Sigmoid colon (tissue), 4 donors: ENCODE measurements at regions not wholly inside any gene's neighbourhood (a gene's known extent, or its start where the extent isn't known, plus 50 kb on each side); places are given as distances from the start of the nearest gene placed in this dataset.

Experiments used
- CTCF ChIP-seq, 4 experiments: fragments of 450-650 bp in 3 of 4; fragments of 200-600 bp in 1 of 4; IDR thresholded peaks; one replicate each; pipeline ENCODE4 v1.5.1; 2016 to 2019; ENCODE audit warnings: antibody characterized with exemption in 4 of 4, mild to moderate bottlenecking in 3 of 4, moderate library complexity in 2 of 4
- EP300 ChIP-seq, 4 donors: sonication (generic); formaldehyde crosslinking; IDR thresholded peaks; one replicate each; pipeline ENCODE4 v1.6.1; 2017; ENCODE audit warnings: antibody characterized with exemption in 4 of 4
- POLR2A ChIP-seq, 2 donors: fragments of 450-650 bp; IDR thresholded peaks; one replicate each; pipeline ENCODE4 v1.6.1; 2016; ENCODE audit warnings: antibody characterized with exemption in 2 of 2, mild to moderate bottlenecking in 2 of 2, moderate library complexity in 2 of 2

- no peak for TF ChIP-seq EP300 (IDR thresholded peaks at IDR 0.05)
- TF ChIP-seq POLR2A (IDR thresholded peaks at IDR 0.05): no peak
- TF ChIP-seq CTCF (IDR thresholded peaks at IDR 0.05): no peak
Measured at GRCh38 chr9:16143310-16143709, 590.5 kb downstream of the CCDC171 start.
